IMR-90 (cell line): ENCODE measurements at regions not wholly inside any gene's neighbourhood (a gene's known extent, or its start where the extent isn't known, plus 50 kb on each side); places are given as distances from the start of the nearest gene placed in this dataset.

ENCODE experiments used
- CHD1 ChIP-seq: IDR thresholded peaks from 2 replicates; pipeline ENCODE4 v1.6.1; 2012; ENCODE audit warnings: low read depth, low read length, improper control_type of control experiment
- CTCF ChIP-seq: conservative IDR thresholded peaks from 2 replicates; pipeline ENCODE4 v1.5.1; 2012; ENCODE audit warnings: mild to moderate bottlenecking, low read depth, low read length, improper control_type of control experiment
- POLR2A ChIP-seq: IDR thresholded peaks from 2 replicates; pipeline ENCODE4 v1.6.1; 2012; ENCODE audit warnings: mild to moderate bottlenecking, low read depth, low read length

DNA sequence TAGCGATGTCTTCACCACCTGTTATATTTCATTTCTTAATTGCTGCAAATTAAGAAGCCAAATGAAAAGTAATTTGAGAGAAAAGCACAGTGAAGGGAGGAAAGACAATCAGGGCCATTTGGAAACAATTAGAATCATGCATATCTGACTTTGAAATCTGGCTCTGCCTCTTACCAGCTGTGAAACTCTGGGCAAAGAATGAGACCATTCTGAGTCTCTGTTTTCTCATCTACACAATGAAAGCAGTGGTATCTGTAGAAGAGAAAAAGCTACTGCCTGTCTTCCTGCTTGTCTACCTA lies 334.5 kb upstream of the CYRIA start:
- TF ChIP-seq CTCF (no peak), CHD1 (no peak), POLR2A (no peak)
